ENCODE measurements at regions not wholly inside any gene's neighbourhood (a gene's known extent, or its start where the extent isn't known, plus 50 kb on each side); places are given as distances from the start of the nearest gene placed in this dataset.

- Mint-ChIP-seq H3K36me3 (no peaks in the 10 kb centered on the region), H3K9me3 (no peaks in the 10 kb centered on the region), H3K4me1 (peaks cover 3% of the 10 kb centered on the region), H3K27me3 (ENCODE audit: insufficient read depth, low read depth) (no peaks in the 10 kb centered on the region), H3K27ac (no peak overlapping the region), H3K4me3 (no peak overlapping the region)
- H3K79me2 ChIP-seq (ENCODE audit: low read depth) = no peaks in the 10 kb centered on the region
- no peaks in the 10 kb centered on the region for H4K20me1 ChIP-seq (ENCODE audit: low read depth)
- H3K4me1 ChIP-seq = no peaks in the 10 kb centered on the region
- H3K36me3 ChIP-seq = no peaks in the 10 kb centered on the region
- H3K27ac ChIP-seq = no peak overlapping the region
- H3K27me3 ChIP-seq = no peaks in the 10 kb centered on the region
- H2AFZ ChIP-seq (replicated peaks) = peak overlapping the region; percentile 0
- no peak overlapping the region for H3K4me2 ChIP-seq
- no peaks in the 10 kb centered on the region for H3K9me3 ChIP-seq (ENCODE audit: low read depth)
- TF ChIP-seq EZH2phosphoT487 (IDR thresholded peaks at IDR 0.05) = no peak
- TF ChIP-seq EZH2 (IDR thresholded peaks at IDR 0.05) = no peak
- TF ChIP-seq CTCF (IDR thresholded peaks at IDR 0.05) = no peak
- no peak overlapping the region for H3K4me3 ChIP-seq
- DNase-seq (ENCODE audit: low spot score) = no peak
- no peak overlapping the region for H3K9ac ChIP-seq
- H3F3A ChIP-seq (ENCODE audit: low read depth) = peaks cover 7% of the 10 kb centered on the region
These were observed 85.0 kb upstream of the CPEB2 start for GRCh38 chr4:14917298-14917633.

DNA sequence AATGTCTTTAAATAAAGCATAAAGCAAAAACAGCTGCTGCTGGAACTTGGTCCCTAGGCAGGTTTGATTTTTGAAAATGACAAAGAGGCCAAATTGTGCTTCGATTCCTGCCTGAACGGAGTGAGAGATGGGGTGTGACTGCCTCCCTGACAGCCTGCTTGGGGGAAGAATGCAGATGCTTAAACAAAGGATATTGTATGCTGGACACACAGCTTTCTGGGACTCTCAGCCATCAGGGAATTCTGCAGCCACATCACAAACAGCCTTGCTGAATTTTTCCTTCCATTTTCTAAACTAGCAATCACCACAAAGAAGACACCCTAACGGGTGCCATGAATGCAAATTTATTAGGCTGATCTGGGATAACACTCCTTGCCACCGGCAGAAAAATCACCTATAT lies 83.9 kb upstream of the CPEB2 start:
- Histone ChIP-seq H3K4me1 (no peaks in the 10 kb centered on the region), H2AFZ (replicated peaks) (no peak overlapping the region), H3F3A (ENCODE audit: low read depth) (peaks cover 7% of the 10 kb centered on the region), H3K27me3 (no peaks in the 10 kb centered on the region), H4K20me1 (ENCODE audit: low read depth) (no peaks in the 10 kb centered on the region), H3K4me2 (no peak overlapping the region), H3K9ac (no peak overlapping the region), H3K36me3 (no peaks in the 10 kb centered on the region), H3K27ac (no peak overlapping the region), H3K79me2 (ENCODE audit: low read depth) (no peaks in the 10 kb centered on the region), H3K9me3 (ENCODE audit: low read depth) (no peaks in the 10 kb centered on the region), H3K4me3 (no peak overlapping the region)
- TF ChIP-seq CTCF (IDR thresholded peaks at IDR 0.05) = no peak
- TF ChIP-seq EZH2phosphoT487 (IDR thresholded peaks at IDR 0.05) = no peak
- TF ChIP-seq EZH2 (IDR thresholded peaks at IDR 0.05) = no peak
- Mint-ChIP-seq H3K27ac (no peak overlapping the region), H3K36me3 (no peaks in the 10 kb centered on the region), H3K4me1 (peaks cover 3% of the 10 kb centered on the region), H3K9me3 (no peaks in the 10 kb centered on the region), H3K27me3 (ENCODE audit: insufficient read depth, low read depth) (no peaks in the 10 kb centered on the region), H3K4me3 (no peak overlapping the region)
- DNase-seq (ENCODE audit: low spot score) = peak; percentile 24

GRCh38 chr4:14919785-14920184 lies 82.5 kb upstream of the CPEB2 start:
- Histone ChIP-seq H3K4me3 (no peak overlapping the region), H4K20me1 (ENCODE audit: low read depth) (no peaks in the 10 kb centered on the region), H3K4me2 (no peak overlapping the region), H3K27me3 (no peaks in the 10 kb centered on the region), H3K9me3 (ENCODE audit: low read depth) (no peaks in the 10 kb centered on the region), H3K9ac (no peak overlapping the region), H2AFZ (replicated peaks) (no peak overlapping the region), H3K27ac (no peak overlapping the region), H3F3A (ENCODE audit: low read depth) (peaks cover 7% of the 10 kb centered on the region), H3K36me3 (no peaks in the 10 kb centered on the region), H3K79me2 (ENCODE audit: low read depth) (no peaks in the 10 kb centered on the region), H3K4me1 (no peaks in the 10 kb centered on the region)
- no peaks in the 10 kb centered on the region for H3K36me3 Mint-ChIP-seq
- no peak for DNase-seq (ENCODE audit: low spot score)
- peaks cover 3% of the 10 kb centered on the region for H3K4me1 Mint-ChIP-seq
- no peaks in the 10 kb centered on the region for H3K9me3 Mint-ChIP-seq
- no peak overlapping the region for H3K27ac Mint-ChIP-seq
- no peaks in the 10 kb centered on the region for H3K27me3 Mint-ChIP-seq (ENCODE audit: insufficient read depth, low read depth)
- TF ChIP-seq EZH2 (IDR thresholded peaks at IDR 0.05) (no peak), EZH2phosphoT487 (IDR thresholded peaks at IDR 0.05) (no peak), CTCF (IDR thresholded peaks at IDR 0.05) (no peak)
- H3K4me3 Mint-ChIP-seq = no peak overlapping the region

- H3K9ac ChIP-seq = no peak overlapping the region
- DNase-seq (ENCODE audit: low spot score) = no peak
- no peaks in the 10 kb centered on the region for H3K9me3 ChIP-seq (ENCODE audit: low read depth)
- Mint-ChIP-seq H3K4me1 (peaks cover 3% of the 10 kb centered on the region), H3K27me3 (ENCODE audit: insufficient read depth, low read depth) (no peaks in the 10 kb centered on the region), H3K4me3 (no peak overlapping the region), H3K9me3 (no peaks in the 10 kb centered on the region), H3K36me3 (no peaks in the 10 kb centered on the region), H3K27ac (no peak overlapping the region)
- H3K4me3 ChIP-seq = no peak overlapping the region
- H3F3A ChIP-seq (ENCODE audit: low read depth) = peaks cover 7% of the 10 kb centered on the region
- H3K79me2 ChIP-seq (ENCODE audit: low read depth) = no peaks in the 10 kb centered on the region
- H3K27ac ChIP-seq = no peak overlapping the region
- no peaks in the 10 kb centered on the region for H3K4me1 ChIP-seq
- no peak overlapping the region for H2AFZ ChIP-seq (replicated peaks)
- H4K20me1 ChIP-seq (ENCODE audit: low read depth) = no peaks in the 10 kb centered on the region
- TF ChIP-seq EZH2phosphoT487 (IDR thresholded peaks at IDR 0.05) = no peak
- no peak for TF ChIP-seq EZH2 (IDR thresholded peaks at IDR 0.05)
- no peak for TF ChIP-seq CTCF (IDR thresholded peaks at IDR 0.05)
- H3K4me2 ChIP-seq = no peak overlapping the region
- no peaks in the 10 kb centered on the region for H3K27me3 ChIP-seq
- no peaks in the 10 kb centered on the region for H3K36me3 ChIP-seq
These were observed 82.0 kb upstream of the CPEB2 start for GRCh38 chr4:14920237-14920636.
